ENCODE measurements at regions not wholly inside any gene's neighbourhood (a gene's known extent, or its start where the extent isn't known, plus 50 kb on each side); places are given as distances from the start of the nearest gene placed in this dataset.

- no peaks in the 10 kb centered on the region for H3K36me3 ChIP-seq (ENCODE audit: control insufficient read depth, low read length)
- H3F3A ChIP-seq (ENCODE audit: control insufficient read depth, insufficient read depth) = no peaks in the 10 kb centered on the region
- H3K27ac ChIP-seq (ENCODE audit: low read depth, low read length) = no peak overlapping the region
These were observed 129.7 kb upstream of the KAZN start for GRCh38 chr1:14468751-14469150.

GRCh38 chr1:14470802-14471201 is 127.7 kb upstream of the KAZN start:
- TF ChIP-seq CTCF (IDR thresholded peaks at IDR 0.05; ENCODE audit: low read depth, low read length, poor library complexity, severe bottlenecking) (no peak), EZH2phosphoT487 (IDR thresholded peaks at IDR 0.05; ENCODE audit: borderline replicate concordance, low read length) (no peak)
- no peaks in the 10 kb centered on the region for H3K9me3 ChIP-seq (ENCODE audit: control insufficient read depth, insufficient read depth, low read length)
- H3K4me1 ChIP-seq (ENCODE audit: control insufficient read depth, low read length) = no peaks in the 10 kb centered on the region
- no peaks in the 10 kb centered on the region for H3K27me3 ChIP-seq (ENCODE audit: control insufficient read depth, low read length)
- no peaks in the 10 kb centered on the region for H3K79me2 ChIP-seq (ENCODE audit: control insufficient read depth, low read length)
- H3F3A ChIP-seq (ENCODE audit: control insufficient read depth, insufficient read depth) = no peaks in the 10 kb centered on the region
- no peak overlapping the region for H3K4me3 ChIP-seq (ENCODE audit: low read length)
- H4K20me1 ChIP-seq (ENCODE audit: control insufficient read depth, insufficient read depth, low read depth, low read length) = no peaks in the 10 kb centered on the region
- no peaks in the 10 kb centered on the region for H3K36me3 ChIP-seq (ENCODE audit: control insufficient read depth, low read length)
- H3K27ac ChIP-seq (ENCODE audit: low read depth, low read length) = no peak overlapping the region
- H3K4me2 ChIP-seq (ENCODE audit: low read length) = no peak overlapping the region
- H3K9me2 ChIP-seq (replicated peaks; ENCODE audit: control insufficient read depth, low read length) = no peaks in the 10 kb centered on the region

More at GRCh38 chr1:14468751-14469150, 129.7 kb upstream of the KAZN start:
- no peak overlapping the region for H3K4me3 ChIP-seq (ENCODE audit: low read length)
- no peak overlapping the region for H3K4me2 ChIP-seq (ENCODE audit: low read length)
- no peak for TF ChIP-seq CTCF (IDR thresholded peaks at IDR 0.05; ENCODE audit: low read depth, low read length, poor library complexity, severe bottlenecking)
- TF ChIP-seq EZH2phosphoT487 (IDR thresholded peaks at IDR 0.05; ENCODE audit: borderline replicate concordance, low read length) = no peak
- no peaks in the 10 kb centered on the region for H3K4me1 ChIP-seq (ENCODE audit: control insufficient read depth, low read length)
- H3K9me3 ChIP-seq (ENCODE audit: control insufficient read depth, insufficient read depth, low read length) = no peaks in the 10 kb centered on the region
- H3K27me3 ChIP-seq (ENCODE audit: control insufficient read depth, low read length) = no peaks in the 10 kb centered on the region
- H4K20me1 ChIP-seq (ENCODE audit: control insufficient read depth, insufficient read depth, low read depth, low read length) = no peaks in the 10 kb centered on the region
- H3K79me2 ChIP-seq (ENCODE audit: control insufficient read depth, low read length) = no peaks in the 10 kb centered on the region
- no peaks in the 10 kb centered on the region for H3K9me2 ChIP-seq (replicated peaks; ENCODE audit: control insufficient read depth, low read length)

GRCh38 chr1:14474856-14475255 is 123.6 kb upstream of the KAZN start:
- no peak overlapping the region for H3K4me2 ChIP-seq (ENCODE audit: low read length)
- TF ChIP-seq EZH2phosphoT487 (IDR thresholded peaks at IDR 0.05; ENCODE audit: borderline replicate concordance, low read length) = no peak
- no peak for TF ChIP-seq CTCF (IDR thresholded peaks at IDR 0.05; ENCODE audit: low read depth, low read length, poor library complexity, severe bottlenecking)
- H3K4me3 ChIP-seq (ENCODE audit: low read length) = no peak overlapping the region
- no peaks in the 10 kb centered on the region for H3K27me3 ChIP-seq (ENCODE audit: control insufficient read depth, low read length)
- no peaks in the 10 kb centered on the region for H3K9me2 ChIP-seq (replicated peaks; ENCODE audit: control insufficient read depth, low read length)
- H3K4me1 ChIP-seq (ENCODE audit: control insufficient read depth, low read length) = no peaks in the 10 kb centered on the region
- no peaks in the 10 kb centered on the region for H3K9me3 ChIP-seq (ENCODE audit: control insufficient read depth, insufficient read depth, low read length)
- no peaks in the 10 kb centered on the region for H4K20me1 ChIP-seq (ENCODE audit: control insufficient read depth, insufficient read depth, low read depth, low read length)
- H3K79me2 ChIP-seq (ENCODE audit: control insufficient read depth, low read length) = no peaks in the 10 kb centered on the region
- H3K27ac ChIP-seq (ENCODE audit: low read depth, low read length) = no peak overlapping the region
- H3K36me3 ChIP-seq (ENCODE audit: control insufficient read depth, low read length) = no peaks in the 10 kb centered on the region
- H3F3A ChIP-seq (ENCODE audit: control insufficient read depth, insufficient read depth) = no peaks in the 10 kb centered on the region

Measured in DOHH2 (cell line).